Tibial nerve (tissue), 4 donors: ENCODE measurements at regions not wholly inside any gene's neighbourhood (a gene's known extent, or its start where the extent isn't known, plus 50 kb on each side); places are given as distances from the start of the nearest gene placed in this dataset.
A peak's percentile ranks its signal among the peaks of the same experiment; 100 is the strongest.

Source experiments
- CTCF ChIP-seq, 5 experiments: fragments of 200-600 bp in 3 of 5; fragments of 450-650 bp in 2 of 5; sonication (generic) in 3 of 5; IDR thresholded peaks; one replicate each; pipeline ENCODE4 v1.5.1; 2016 to 2019; ENCODE audit warnings: antibody characterized with exemption in 5 of 5, mild to moderate bottlenecking in 3 of 5, moderate library complexity in 2 of 5
- EP300 ChIP-seq, 2 donors: sonication (generic); formaldehyde crosslinking; IDR thresholded peaks; one replicate each; pipeline ENCODE4 v1.6.1; 2017; ENCODE audit warnings: antibody characterized with exemption in 2 of 2, mild to moderate bottlenecking in 1 of 2
- POLR2A ChIP-seq, 2 donors: fragments of 450-650 bp; IDR thresholded peaks; one replicate each; pipeline ENCODE4 v1.6.1; 2017; ENCODE audit warnings: antibody characterized with exemption in 2 of 2, mild to moderate bottlenecking in 2 of 2, moderate library complexity in 2 of 2

- no peak for TF ChIP-seq CTCF (IDR thresholded peaks at IDR 0.05)
- peak in 1 of 2 donors; percentile 4 for TF ChIP-seq POLR2A (IDR thresholded peaks at IDR 0.05)
- peak; percentile 23 to 90 for TF ChIP-seq EP300 (IDR thresholded peaks at IDR 0.05)
These were observed 111.7 kb downstream of the GLUL start for GRCh38 chr1:182279724-182280503.
